H1 (cell line): ENCODE measurements at regions not wholly inside any gene's neighbourhood (a gene's known extent, or its start where the extent isn't known, plus 50 kb on each side); places are given as distances from the start of the nearest gene placed in this dataset.

Experiments used
- CTCF ChIA-PET: fragments of 300-600 bp; sonication (Branson Sonifier 250); formaldehyde crosslinking; loops from one replicate; lab custom pipeline; 2021; ENCODE audit not compliant: partially characterized antibody; lab: Charles Lee
- POLR2A ChIA-PET: fragments of 300-600 bp; sonication (Branson Sonifier 250); formaldehyde crosslinking; loops from one replicate; lab custom pipeline; 2021; ENCODE audit warnings: inconsistent platforms; ENCODE audit not compliant: partially characterized antibody; lab: Charles Lee
- DNase-seq, 2 experiments: peaks; one replicate each; pipeline versions ENCODE4 v3.0.0 to v3.0.0-alpha.2; 2010 to 2022; ENCODE audit warnings: low spot score in 2 of 2, low read depth in 1 of 2, mixed read lengths in 1 of 2
- FAIRE-seq: peaks from 2 replicates; lab custom pipeline; 2011; peaks lifted over from hg19 to GRCh38; lab: Jason Lieb, UNC
- H2AFZ ChIP-seq: 2 replicates; pipeline ENCODE4 v1.8.1; 2012; ENCODE audit warnings: low read length, inconsistent platforms
- H2AK5ac ChIP-seq: 2 replicates; pipeline ENCODE4 v1.6.1; 2013; ENCODE audit warnings: low read depth, low read length
- H2BK120ac ChIP-seq: replicated peaks from 2 replicates; pipeline ENCODE3; 2013; ENCODE audit warnings: low read depth, low read length, inconsistent platforms
- H2BK12ac ChIP-seq: 2 replicates; pipeline ENCODE4 v1.6.1; 2013; ENCODE audit warnings: low read depth, low read length
- H2BK15ac ChIP-seq: 2 replicates; pipeline ENCODE4 v1.6.1; 2013; ENCODE audit warnings: low read length
- H2BK20ac ChIP-seq: 2 replicates; pipeline ENCODE4 v1.6.1; 2013; ENCODE audit warnings: low read length
- H2BK5ac ChIP-seq: 2 replicates; pipeline ENCODE4 v1.6.1; 2013; ENCODE audit warnings: low read depth, low read length
- H3K14ac ChIP-seq: 2 replicates; pipeline ENCODE4 v1.6.1; 2013; ENCODE audit warnings: inconsistent platforms; ENCODE audit not compliant: insufficient read length
- H3K18ac ChIP-seq: 2 replicates; pipeline ENCODE4 v1.6.1; 2013; ENCODE audit warnings: low read length; ENCODE audit errors: extremely low read depth
- H3K23ac ChIP-seq: 2 replicates; pipeline ENCODE4 v1.6.1; 2013; ENCODE audit warnings: inconsistent platforms; ENCODE audit not compliant: insufficient read length
- H3K23me2 ChIP-seq: 2 replicates; pipeline ENCODE4 v1.6.1; 2013; ENCODE audit warnings: low read depth, low read length
- H3K27ac ChIP-seq: 2 replicates; pipeline ENCODE4 v1.6.1; 2011; ENCODE audit warnings: low read depth, low read length, inconsistent platforms
- H3K27me3 ChIP-seq, 4 experiments: replicated peaks in 1 of 4; 1 replicate in 1 of 4; 2 replicates in 3 of 4; pipeline versions ENCODE4 v1.6.1 to v1.8.1; 2011 to 2013; ENCODE audit warnings: low read length in 3 of 4, mild to moderate bottlenecking in 3 of 4, inconsistent platforms in 2 of 4, mixed read lengths in 2 of 4, moderate library complexity in 1 of 4; ENCODE audit not compliant: control insufficient read depth in 3 of 4, insufficient read depth in 3 of 4; ENCODE audit errors: extremely low read depth in 1 of 4
- H3K36me3 ChIP-seq, 4 experiments: 2 replicates each; pipeline versions ENCODE4 v1.6.1 to v1.8.1; 2011 to 2013; ENCODE audit warnings: mild to moderate bottlenecking in 4 of 4, low read length in 3 of 4, moderate library complexity in 2 of 4, control low read depth in 1 of 4, inconsistent platforms in 1 of 4; ENCODE audit not compliant: insufficient read depth in 4 of 4, control insufficient read depth in 2 of 4
- H3K4ac ChIP-seq: replicated peaks from 2 replicates; pipeline ENCODE3; 2013; ENCODE audit warnings: low read length, low read depth, mixed read lengths, inconsistent platforms; ENCODE audit not compliant: insufficient read length
- H3K4me1 ChIP-seq, 4 experiments: replicated peaks in 1 of 4; 1 replicate in 1 of 4; 2 replicates in 3 of 4; pipeline versions ENCODE4 v1.6.1 to v1.8.1; 2011 to 2013; ENCODE audit warnings: low read length in 3 of 4, inconsistent platforms in 2 of 4, mixed read lengths in 1 of 4; ENCODE audit not compliant: insufficient read depth in 4 of 4, control insufficient read depth in 3 of 4
- H3K4me2 ChIP-seq, 2 experiments: 2 replicates each; pipeline versions ENCODE4 v1.6.1 to v1.8.1; 2011 to 2013; ENCODE audit warnings: low read depth in 2 of 2, low read length in 2 of 2, control low read depth in 1 of 2, inconsistent platforms in 1 of 2, mild to moderate bottlenecking in 1 of 2; ENCODE audit not compliant: insufficient read depth in 1 of 2
- H3K4me3 ChIP-seq, 4 experiments: fragments of 200-600, 300-600 bp in 1 of 4; sonication (generic), shearing (Covaris generic), sonication (Bioruptor Twin) in 1 of 4; 2 replicates each; pipeline versions ENCODE4 v1.5.1 to v1.8.1; 2011 to 2016; ENCODE audit warnings: low read length in 4 of 4, low read depth in 3 of 4, control low read depth in 2 of 4, inconsistent platforms in 2 of 4, mild to moderate bottlenecking in 2 of 4, mixed read lengths in 1 of 4, moderate library complexity in 1 of 4; ENCODE audit not compliant: insufficient read depth in 2 of 4; ENCODE audit errors: extremely low read depth in 1 of 4
- H3K56ac ChIP-seq: replicated peaks from 2 replicates; pipeline ENCODE3; 2013; ENCODE audit warnings: low read depth, mild to moderate bottlenecking, mixed read lengths, low read length, inconsistent platforms; ENCODE audit not compliant: insufficient read length
- H3K79me1 ChIP-seq: 2 replicates; pipeline ENCODE4 v1.6.1; 2013; ENCODE audit warnings: low read depth, low read length, control low read depth
- H3K79me2 ChIP-seq, 2 experiments: 2 replicates each; pipeline versions ENCODE4 v1.6.1 to v1.8.1; 2012 to 2013; ENCODE audit warnings: low read length in 2 of 2, mild to moderate bottlenecking in 2 of 2, inconsistent platforms in 1 of 2; ENCODE audit not compliant: insufficient read depth in 2 of 2, control insufficient read depth in 1 of 2
- H3K9ac ChIP-seq, 4 experiments: replicated peaks in 1 of 4; 1 replicate in 1 of 4; 2 replicates in 3 of 4; pipeline versions ENCODE4 v1.6.1 to v1.8.1; 2011 to 2013; ENCODE audit warnings: low read depth in 3 of 4, low read length in 3 of 4, control low read depth in 2 of 4, mild to moderate bottlenecking in 2 of 4, moderate library complexity in 2 of 4, inconsistent platforms in 1 of 4; ENCODE audit errors: extremely low read depth in 1 of 4
- H3K9me3 ChIP-seq, 2 experiments: 2 replicates each; pipeline versions ENCODE4 v1.6.1 to v1.8.1; 2012 to 2013; ENCODE audit warnings: mild to moderate bottlenecking in 2 of 2, moderate library complexity in 2 of 2, control low read depth in 1 of 2, inconsistent platforms in 1 of 2, low read depth in 1 of 2, low read length in 1 of 2, mixed read lengths in 1 of 2; ENCODE audit not compliant: insufficient read depth in 2 of 2
- H4K20me1 ChIP-seq, 2 experiments: replicated peaks in 1 of 2; 2 replicates each; pipeline versions ENCODE3 to v1.8.1; 2011 to 2013; ENCODE audit warnings: inconsistent platforms in 2 of 2, low read length in 2 of 2, mild to moderate bottlenecking in 1 of 2; ENCODE audit not compliant: insufficient read depth in 2 of 2, control insufficient read depth in 1 of 2
- H4K5ac ChIP-seq: 2 replicates; pipeline ENCODE4 v1.6.1; 2013; ENCODE audit warnings: low read length, low read depth, mixed read lengths, inconsistent platforms; ENCODE audit not compliant: insufficient read length
- H4K8ac ChIP-seq: 2 replicates; pipeline ENCODE4 v1.8.0; 2013; ENCODE audit warnings: mild to moderate bottlenecking, moderate library complexity, low read length, inconsistent platforms; ENCODE audit not compliant: insufficient read depth; ENCODE audit errors: extremely low read depth
- H4K91ac ChIP-seq: replicated peaks from 2 replicates; pipeline ENCODE3; 2013; ENCODE audit warnings: low read length, mixed read lengths, inconsistent platforms; ENCODE audit not compliant: insufficient read length
- CTCF ChIP-seq, 3 experiments: IDR thresholded peaks; 1 replicate in 2 of 3; 2 replicates in 1 of 3; pipeline versions ENCODE4 v1.5.1 to v1.6.1; 2011; ENCODE audit warnings: low read length in 3 of 3, mild to moderate bottlenecking in 3 of 3, inconsistent platforms in 2 of 3, low read depth in 1 of 3, moderate library complexity in 1 of 3; ENCODE audit not compliant: insufficient read depth in 1 of 3; ENCODE audit errors: control extremely low read depth in 1 of 3
- RAD21 ChIP-seq, 2 experiments: IDR thresholded peaks in 1 of 2; conservative IDR thresholded peaks in 1 of 2; 2 replicates each; pipeline ENCODE4 v1.6.1; 2011; ENCODE audit warnings: low read depth in 2 of 2, low read length in 2 of 2, improper control_type of control experiment in 1 of 2, inconsistent platforms in 1 of 2, mild to moderate bottlenecking in 1 of 2, moderate library complexity in 1 of 2
- TAF1 ChIP-seq: IDR thresholded peaks from 2 replicates; pipeline ENCODE4 v1.6.1; 2011; ENCODE audit warnings: mild to moderate bottlenecking, low read depth, low read length
- YY1 ChIP-seq: IDR thresholded peaks from 2 replicates; pipeline ENCODE4 v1.6.1; 2011; ENCODE audit warnings: low read depth, mild to moderate bottlenecking, low read length
- WGBS, 2 experiments: shearing (Covaris generic) in 1 of 2; methylation state at CpG; one replicate each; pipeline versions ENCODE4 v1.1.6 to v1.1.7; 2013 to 2015; ENCODE audit warnings: low lambda C conversion rate in 2 of 2, mixed read lengths in 2 of 2, inconsistent platforms in 1 of 2, low coverage in 1 of 2, missing lambda C conversion rate in 1 of 2; ENCODE audit not compliant: insufficient replicate concordance in 2 of 2, insufficient coverage in 1 of 2, insufficient read length in 1 of 2; ENCODE audit errors: extremely low coverage in 1 of 2, missing lambda C conversion rate in 1 of 2; 5-methylcytosine and 5-hydroxymethylcytosine counted together

GRCh38 chr7:132049462-132050304, 493.3 kb upstream of the PODXL start:
- peak; percentile 78 for FAIRE-seq
- TF ChIP-seq TAF1 (no peak), YY1 (no peak), CTCF (IDR thresholded peaks at IDR 0.05; ENCODE audit: control extremely low read depth in 1 of 3, insufficient read depth in 1 of 3, low read depth in 1 of 3, low read length in 3 of 3) (peak; percentile 32 to 73 (median 69)), RAD21 (IDR thresholded peaks at IDR 0.05 in 1 of 2, conservative IDR thresholded peaks at IDR 0.05 in 1 of 2; ENCODE audit: low read depth in 2 of 2, low read length in 2 of 2) (peak; percentile 42 to 63)

More at GRCh38 chr7:132049462-132050304, 493.3 kb upstream of the PODXL start:
- Histone ChIP-seq H2BK5ac (no peak overlapping the region), H4K5ac (no peak overlapping the region), H3K56ac (no peak overlapping the region), H2AK5ac (no peak overlapping the region), H4K91ac (no peak overlapping the region), H3K23me2 (no peaks in the 10 kb centered on the region), H3K79me1 (no peaks in the 10 kb centered on the region), H2BK12ac (no peak overlapping the region), H2BK120ac (no peak overlapping the region), H3K18ac (no peak overlapping the region), H4K8ac (no peak overlapping the region), H3K27ac (no peak overlapping the region), H3K79me2 (no peaks in the 10 kb centered on the region), H2BK15ac (no peak overlapping the region), H4K20me1 (no peaks in the 10 kb centered on the region), H2BK20ac (no peak overlapping the region), H3K27me3 (no peaks in the 10 kb centered on the region; a peak in 1 of 7 replicates), H3K4ac (no peak overlapping the region), H3K9ac (no peak overlapping the region), H3K9me3 (no peaks in the 10 kb centered on the region), H3K14ac (no peak overlapping the region), H2AFZ (peak overlapping the region; percentile 93), H3K4me2 (peak overlapping the region in 1 of 2 experiments; percentile 40; a peak in 1 of 4 replicates), H3K4me1 (no peaks in the 10 kb centered on the region), H3K4me3 (no peak overlapping the region), H3K23ac (no peak overlapping the region), H3K36me3 (no peaks in the 10 kb centered on the region)
- ChIA-PET POLR2A (no interaction called here), CTCF (interaction anchor here (0.6 to 1.9 kb wide), 27 partner anchors 9 to 670 kb away, joined by 3 to 13 read pairs (median 4); no protein-coding TSS in a partner anchor)
- WGBS, 2 experiments = 62% methylated on average over 9 of the region's 9 CpGs; no CpG with 5 or more reads in 1 of the 2 experiments
- DNase-seq = peak in 1 of 2 experiments; percentile 86
